ENCODE measurements at regions not wholly inside any gene's neighbourhood (a gene's known extent, or its start where the extent isn't known, plus 50 kb on each side); places are given as distances from the start of the nearest gene placed in this dataset.

- H3K4me1 ChIP-seq (ENCODE audit: control insufficient read depth, insufficient read depth, low read length) = no peaks in the 10 kb centered on the region
- 98% methylated on average over 5 of the region's 7 CpGs for WGBS (ENCODE audit: insufficient coverage)
These were observed 1250.6 kb upstream of the LRRTM3 start for GRCh38 chr10:65675236-65675635.

GRCh38 chr10:65684896-65685295, 1240.9 kb upstream of the LRRTM3 start:
- Histone ChIP-seq H3K36me3 (ENCODE audit: control insufficient read depth, insufficient read depth, low read length) (no peaks in the 10 kb centered on the region), H3K27ac (ENCODE audit: low read length) (no peak overlapping the region), H3K4me3 (ENCODE audit: low read length) (no peak overlapping the region), H3K27me3 (ENCODE audit: control insufficient read depth, insufficient read depth, low read length) (no peaks in the 10 kb centered on the region), H3K4me1 (ENCODE audit: control insufficient read depth, insufficient read depth, low read length) (no peaks in the 10 kb centered on the region), H3K9me3 (ENCODE audit: control insufficient read depth, insufficient read depth, low read length) (peaks cover 6% of the 10 kb centered on the region)
- H3K4me3 Mint-ChIP-seq = no peak overlapping the region
- peaks cover 15 to 21% of the 10 kb centered on the region in 2 donors for H3K9me3 Mint-ChIP-seq
- H3K27me3 Mint-ChIP-seq (ENCODE audit: low read depth in 2 of 2) = no peaks in the 10 kb centered on the region
- intact Hi-C loops (cut with micrococcal nuclease) = no loop called here
- no peak overlapping the region for H3K27ac Mint-ChIP-seq
- ATAC-seq (no peak), DNase-seq (no peak)
- TF ChIP-seq CTCF (IDR thresholded peaks at IDR 0.05) = no peak
- H3K36me3 Mint-ChIP-seq = peaks cover 17% of the 10 kb centered on the region
- H3K4me1 Mint-ChIP-seq = no peaks in the 10 kb centered on the region
- WGBS (ENCODE audit: insufficient coverage) = 82% methylated on average over 2 of the region's 2 CpGs

More at GRCh38 chr10:65675236-65675635, 1250.6 kb upstream of the LRRTM3 start:
- Mint-ChIP-seq H3K4me3 (no peak overlapping the region), H3K9me3 (peaks cover 4 to 20% of the 10 kb centered on the region in 2 donors), H3K27me3 (ENCODE audit: low read depth in 2 of 2) (no peaks in the 10 kb centered on the region), H3K27ac (no peak overlapping the region), H3K36me3 (no peaks in the 10 kb centered on the region), H3K4me1 (no peaks in the 10 kb centered on the region)
- Histone ChIP-seq H3K27me3 (ENCODE audit: control insufficient read depth, insufficient read depth, low read length) (no peaks in the 10 kb centered on the region), H3K27ac (ENCODE audit: low read length) (no peak overlapping the region), H3K36me3 (ENCODE audit: control insufficient read depth, insufficient read depth, low read length) (no peaks in the 10 kb centered on the region), H3K4me3 (ENCODE audit: low read length) (no peak overlapping the region), H3K9me3 (ENCODE audit: control insufficient read depth, insufficient read depth, low read length) (no peaks in the 10 kb centered on the region)
- DNase-seq = no peak
- intact Hi-C loops (cut with micrococcal nuclease) = no loop called here
- no peak for TF ChIP-seq CTCF (IDR thresholded peaks at IDR 0.05)
- ATAC-seq = no peak

- no peak overlapping the region for H3K27ac Mint-ChIP-seq
- peaks cover 11 to 24% of the 10 kb centered on the region in 2 donors for H3K9me3 Mint-ChIP-seq
- no peaks in the 10 kb centered on the region for H3K36me3 Mint-ChIP-seq
- ATAC-seq (no peak), DNase-seq (no peak)
- H3K9me3 ChIP-seq (ENCODE audit: control insufficient read depth, insufficient read depth, low read length) = no peaks in the 10 kb centered on the region
- intact Hi-C loops (cut with micrococcal nuclease) = no loop called here
- H3K4me1 ChIP-seq (ENCODE audit: control insufficient read depth, insufficient read depth, low read length) = no peaks in the 10 kb centered on the region
- no peak overlapping the region for H3K4me3 Mint-ChIP-seq
- no peak overlapping the region for H3K27ac ChIP-seq (ENCODE audit: low read length)
- no peaks in the 10 kb centered on the region for H3K27me3 ChIP-seq (ENCODE audit: control insufficient read depth, insufficient read depth, low read length)
- no peak for TF ChIP-seq CTCF (IDR thresholded peaks at IDR 0.05)
- no peaks in the 10 kb centered on the region for H3K4me1 Mint-ChIP-seq
- no peaks in the 10 kb centered on the region for H3K36me3 ChIP-seq (ENCODE audit: control insufficient read depth, insufficient read depth, low read length)
- H3K27me3 Mint-ChIP-seq (ENCODE audit: low read depth in 2 of 2) = no peaks in the 10 kb centered on the region
- H3K4me3 ChIP-seq (ENCODE audit: low read length) = no peak overlapping the region
- 85% methylated on average over 1 of the region's 1 CpG for WGBS (ENCODE audit: insufficient coverage)
These were observed 1224.6 kb upstream of the LRRTM3 start for GRCh38 chr10:65701168-65701776.

GRCh38 chr10:65708057-65708456, 1217.8 kb upstream of the LRRTM3 start:
- no peak for DNase-seq
- Histone ChIP-seq H3K27ac (ENCODE audit: low read length) (no peak overlapping the region), H3K4me3 (ENCODE audit: low read length) (no peak overlapping the region), H3K4me1 (ENCODE audit: control insufficient read depth, insufficient read depth, low read length) (no peaks in the 10 kb centered on the region), H3K36me3 (ENCODE audit: control insufficient read depth, insufficient read depth, low read length) (no peaks in the 10 kb centered on the region), H3K9me3 (ENCODE audit: control insufficient read depth, insufficient read depth, low read length) (no peaks in the 10 kb centered on the region), H3K27me3 (ENCODE audit: control insufficient read depth, insufficient read depth, low read length) (no peaks in the 10 kb centered on the region)
- Mint-ChIP-seq H3K36me3 (no peaks in the 10 kb centered on the region), H3K27me3 (ENCODE audit: low read depth in 2 of 2) (no peaks in the 10 kb centered on the region), H3K4me3 (no peak overlapping the region), H3K27ac (no peak overlapping the region), H3K4me1 (no peaks in the 10 kb centered on the region), H3K9me3 (peaks cover 13 to 19% of the 10 kb centered on the region in 2 donors)
- no CpG with 5 or more reads among the region's 1 CpG for WGBS (ENCODE audit: insufficient coverage)
- intact Hi-C loops (cut with micrococcal nuclease) = no loop called here
- ATAC-seq = no peak
- TF ChIP-seq CTCF (IDR thresholded peaks at IDR 0.05) = no peak

Measured in natural killer cell (primary cell).